GM21825 (cell line): ENCODE measurements at regions not wholly inside any gene's neighbourhood (a gene's known extent, or its start where the extent isn't known, plus 50 kb on each side); places are given as distances from the start of the nearest gene placed in this dataset.
"Not testable (repeated sequence)": the region's sequence is repeated elsewhere in the genome, so short reads cannot be mapped to it uniquely, and the experiment has no call there.

Experiments used
- ATAC-seq: cut with Tn5 transposase; IDR thresholded peaks from one replicate; pipeline ENCODE4 v1.9.1; 2021; ENCODE audit warnings: mild to moderate bottlenecking, moderate library complexity; ENCODE audit not compliant: unreplicated experiment

DNA sequence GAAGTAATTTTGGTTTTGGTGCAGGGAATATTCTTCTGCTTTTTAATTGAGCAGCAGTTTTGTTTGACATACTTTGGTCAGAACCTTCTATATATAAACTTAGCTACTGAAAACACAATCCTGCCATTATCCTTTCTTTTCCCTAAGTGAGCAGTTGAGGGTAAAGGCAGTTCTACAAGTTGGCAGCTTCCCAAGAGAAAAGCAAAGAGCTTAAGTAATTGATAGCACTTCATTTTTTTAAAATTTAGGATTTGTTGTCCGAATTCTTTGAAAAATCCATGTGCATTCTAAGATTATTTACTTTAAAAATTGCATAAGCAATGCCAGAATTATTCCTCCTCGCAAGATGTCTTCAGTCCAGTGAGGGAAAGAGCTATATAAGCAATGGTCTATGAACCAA lies 1394.1 kb downstream of the FAM181B start:
- no peak for ATAC-seq

DNA sequence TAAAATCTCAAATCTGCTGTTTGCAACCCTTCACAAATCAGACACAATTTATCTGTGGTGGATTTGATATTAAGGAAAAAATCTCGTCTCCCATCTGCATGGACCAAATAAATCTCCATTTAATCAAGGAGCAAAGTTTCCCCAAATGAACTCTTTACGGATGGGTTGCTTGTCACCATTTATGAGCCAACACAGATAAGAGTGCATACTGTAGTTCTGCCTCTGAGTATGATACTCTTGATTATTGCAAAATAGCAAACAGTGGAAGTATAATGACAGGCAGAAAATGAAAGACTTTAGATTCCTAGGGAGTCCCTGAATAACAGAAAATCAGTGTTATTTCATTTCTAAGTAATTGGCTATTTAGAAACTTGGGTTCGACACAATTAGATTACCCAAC lies 1395.9 kb downstream of the FAM181B start:
- no peak for ATAC-seq

DNA sequence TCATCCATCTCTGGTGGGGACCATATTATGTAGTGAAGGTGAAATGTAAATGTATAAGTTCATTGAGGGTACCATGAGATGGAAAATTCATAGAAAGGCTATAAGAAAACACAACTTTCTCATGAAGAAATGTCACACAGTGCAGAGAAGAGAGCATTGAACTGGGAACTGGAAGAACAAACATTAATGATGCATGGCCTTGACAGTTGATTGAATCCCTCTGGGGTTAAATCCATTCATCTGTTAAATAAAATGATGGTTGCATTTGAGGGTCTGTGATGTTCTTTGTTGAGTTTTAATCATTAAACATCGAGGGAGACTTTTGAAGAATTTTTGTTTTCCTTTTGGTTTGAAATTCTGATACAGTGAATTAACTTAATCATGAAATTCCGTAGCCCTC lies 1401.4 kb downstream of the FAM181B start:
- no peak for ATAC-seq

DNA sequence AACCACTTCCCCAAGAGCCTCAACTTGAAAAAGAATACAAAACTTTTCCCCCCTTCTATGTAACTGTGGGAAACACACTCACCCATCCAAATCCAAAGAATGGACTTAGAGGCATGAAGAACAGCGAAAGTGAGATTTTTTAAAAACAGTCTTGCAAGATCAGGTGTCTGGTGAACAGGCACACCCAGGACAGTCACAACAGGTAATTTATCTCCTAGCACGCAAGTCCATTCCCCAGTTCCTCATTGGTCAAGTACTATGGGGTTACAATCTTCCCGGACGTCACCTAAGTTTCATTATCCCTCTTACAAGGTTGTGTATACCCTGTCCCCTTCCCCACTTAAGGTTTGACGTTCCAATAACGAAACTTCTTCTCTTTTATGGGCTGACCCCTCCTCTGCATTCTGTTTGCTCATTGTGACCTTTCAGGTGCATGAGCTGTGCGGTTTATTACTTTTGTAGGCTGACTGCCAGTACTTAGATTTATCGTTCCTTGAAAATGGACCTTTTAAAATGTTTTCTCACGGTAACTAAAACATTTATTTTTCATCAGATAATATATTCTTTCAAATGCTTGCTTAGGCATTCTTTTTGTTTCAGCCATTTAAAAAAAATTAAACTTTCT lies 1401.9 kb downstream of the FAM181B start:
- ATAC-seq, result no peak

DNA sequence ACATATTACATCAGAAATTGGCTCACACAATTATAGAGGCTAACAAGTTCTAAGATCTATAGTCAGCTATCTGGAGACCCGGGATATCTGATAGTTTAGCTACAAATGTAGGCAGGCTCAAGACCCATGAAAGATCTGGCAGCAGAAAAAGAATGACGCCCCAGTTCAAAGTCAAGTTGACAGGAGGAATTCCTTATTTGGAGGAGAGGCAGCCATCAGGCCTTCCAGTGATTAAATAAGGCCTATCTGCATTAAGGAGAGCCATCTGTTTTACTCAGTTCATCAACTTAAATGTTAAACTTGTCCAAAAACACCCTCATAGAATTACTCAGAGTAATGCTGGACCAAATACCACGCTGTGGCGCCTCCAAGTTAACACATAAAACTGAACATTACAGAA lies 1402.6 kb downstream of the FAM181B start:
- ATAC-seq, result no peak

DNA sequence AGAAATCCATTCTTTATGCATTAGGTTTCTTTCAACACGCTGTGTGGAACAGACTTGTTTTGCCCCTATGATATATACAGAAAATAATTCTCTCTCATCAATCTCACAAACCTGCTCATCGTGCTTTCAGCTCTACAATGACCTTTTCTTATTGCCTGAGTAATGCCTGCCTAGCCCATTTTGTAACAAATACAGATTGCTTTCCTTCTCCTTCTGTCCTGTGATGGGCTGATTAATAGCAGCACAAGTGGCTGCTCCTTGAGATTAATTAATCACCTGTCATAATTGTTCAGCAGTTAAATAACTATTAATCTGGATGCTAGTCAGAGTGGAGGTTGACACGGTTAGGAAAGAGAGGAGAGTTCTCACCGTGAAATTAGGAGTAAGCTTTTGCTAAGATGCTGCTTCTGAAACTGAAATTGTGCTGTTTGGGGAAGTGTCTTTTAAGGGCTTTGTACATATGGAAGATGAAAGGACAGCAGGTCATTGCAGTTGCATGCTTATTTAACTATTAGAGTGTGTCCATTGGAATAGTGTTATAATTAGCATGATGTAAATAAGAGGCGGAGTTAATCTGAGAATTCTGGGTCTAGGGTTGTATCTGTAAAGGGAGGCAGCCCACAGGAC lies 1430.5 kb downstream of the FAM181B start:
- ATAC-seq, result no peak

DNA sequence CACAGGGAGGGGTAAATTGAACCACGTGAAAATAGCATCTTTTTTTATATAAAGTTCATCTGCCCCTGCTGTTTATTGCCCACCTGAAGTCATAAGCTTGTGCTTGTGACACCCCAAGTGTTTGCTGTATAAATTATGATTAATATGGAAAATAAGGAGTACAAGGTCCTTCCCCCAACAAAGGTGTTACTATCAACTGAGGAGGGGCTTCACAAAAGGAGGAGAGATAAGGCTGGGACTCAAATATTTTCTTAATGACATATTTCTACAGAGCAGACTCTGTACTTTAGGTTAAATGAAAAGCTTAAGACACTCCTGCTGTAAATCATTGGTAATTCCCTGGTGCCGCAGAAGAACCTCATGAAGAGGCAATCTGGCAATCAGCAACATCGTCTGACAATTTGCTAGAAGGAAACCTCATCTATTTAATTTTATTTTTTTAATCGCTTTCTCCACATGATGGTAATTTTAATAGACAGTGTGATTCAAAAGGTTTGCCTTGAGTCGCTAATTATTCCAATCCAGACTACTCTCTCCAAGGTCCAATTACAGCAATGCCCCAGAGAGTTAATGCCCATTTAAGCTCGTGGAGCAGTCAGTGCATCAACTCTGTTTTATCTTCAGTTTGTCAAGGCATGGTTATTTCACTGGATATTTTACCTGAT lies 1432.4 kb downstream of the FAM181B start:
- no peak for ATAC-seq

DNA sequence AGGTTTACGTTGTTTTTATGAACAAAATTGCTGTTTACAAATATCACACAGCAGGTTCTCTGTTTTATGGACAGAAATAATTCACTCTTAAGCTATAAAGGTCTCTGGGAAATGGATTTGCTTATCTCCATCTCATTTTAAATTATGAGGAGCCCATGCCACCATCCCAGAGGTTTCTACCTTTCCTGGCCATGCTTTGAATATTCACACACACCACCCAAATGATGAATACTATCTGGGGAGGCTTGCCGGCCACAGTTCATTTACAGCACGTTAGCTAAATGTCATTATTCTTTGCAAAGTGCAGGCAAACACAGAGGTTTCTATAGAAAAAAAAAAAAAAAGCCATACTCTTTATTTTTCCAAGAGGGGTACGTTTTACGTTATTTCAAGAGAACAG lies 1446.7 kb downstream of the FAM181B start:
- ATAC-seq, result no peak

DNA sequence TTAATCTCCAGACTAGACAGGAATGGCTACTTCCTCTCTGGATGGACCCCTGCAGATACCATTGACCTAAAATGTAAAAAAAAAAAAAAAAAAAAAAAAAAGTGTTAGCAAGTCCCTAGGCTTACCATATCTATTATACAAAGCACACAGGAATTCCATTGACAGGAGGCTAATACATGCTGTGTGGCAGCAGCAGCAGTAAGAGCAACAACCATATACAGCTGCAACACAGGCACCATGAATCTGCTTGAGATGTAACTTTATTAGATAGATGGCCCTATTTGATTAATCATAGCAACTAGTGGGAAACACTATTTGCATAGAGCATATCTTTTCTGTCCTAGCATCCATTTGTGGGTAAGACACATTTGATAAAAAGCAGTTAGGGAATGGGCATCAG lies 1447.1 kb downstream of the FAM181B start:
- no peak for ATAC-seq

DNA sequence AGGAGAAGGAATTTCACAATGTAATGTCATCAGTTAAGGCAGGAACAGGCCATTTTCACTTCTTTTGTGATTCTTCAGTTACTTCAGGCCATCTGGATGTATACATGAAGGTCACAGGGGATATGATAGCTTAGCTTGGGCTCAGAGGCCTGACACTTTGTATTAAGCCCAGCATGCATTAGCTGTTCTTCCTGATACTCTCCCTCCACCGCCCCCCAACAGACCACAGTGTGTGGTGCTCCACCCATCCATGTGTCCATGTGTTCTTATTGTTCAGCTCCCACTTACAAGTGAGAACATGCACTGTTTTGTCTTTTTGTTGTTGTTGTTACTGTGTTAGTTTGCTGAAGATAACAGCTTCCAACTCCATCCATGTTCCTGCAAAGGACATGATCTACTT lies 1453.4 kb downstream of the FAM181B start:
- ATAC-seq, result not testable (repeated sequence)

DNA sequence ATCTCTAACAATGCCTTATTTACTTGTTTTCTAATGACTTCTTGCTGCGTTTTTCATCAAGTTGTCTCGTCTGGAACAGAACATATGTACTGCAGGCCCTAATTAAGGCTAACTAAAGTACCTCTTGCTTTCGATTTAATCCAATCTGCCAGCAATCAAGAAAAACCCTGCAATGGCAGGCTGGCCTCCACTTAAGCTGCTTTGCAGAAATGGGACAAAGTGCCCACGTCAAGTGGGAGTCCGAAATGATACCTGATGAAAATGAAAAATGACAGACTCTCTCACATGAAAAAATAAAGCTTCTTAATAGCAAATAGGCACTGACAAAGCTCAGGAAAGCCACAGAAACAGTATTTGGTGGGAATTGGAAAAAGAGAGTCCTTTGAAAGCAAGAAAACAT lies 1454.7 kb downstream of the FAM181B start:
- ATAC-seq, result no peak

DNA sequence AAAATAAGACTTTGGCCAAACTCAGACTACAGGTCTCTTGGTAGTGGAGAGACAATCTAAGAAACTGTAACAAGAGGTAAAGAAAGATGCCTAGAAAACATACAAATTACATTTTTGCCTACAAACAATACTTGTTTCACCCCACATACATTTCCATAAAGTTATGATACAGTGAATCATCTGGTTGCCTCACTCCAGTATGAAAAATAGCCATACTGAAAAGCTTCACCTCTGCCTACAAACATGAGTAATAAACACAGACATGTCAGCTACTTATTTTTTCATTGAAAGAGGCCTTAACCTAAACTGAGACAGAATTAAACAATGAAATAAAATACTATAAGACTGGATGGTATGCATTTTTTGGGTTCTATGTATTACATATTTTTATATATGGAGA lies 1463.0 kb downstream of the FAM181B start:
- no peak for ATAC-seq

DNA sequence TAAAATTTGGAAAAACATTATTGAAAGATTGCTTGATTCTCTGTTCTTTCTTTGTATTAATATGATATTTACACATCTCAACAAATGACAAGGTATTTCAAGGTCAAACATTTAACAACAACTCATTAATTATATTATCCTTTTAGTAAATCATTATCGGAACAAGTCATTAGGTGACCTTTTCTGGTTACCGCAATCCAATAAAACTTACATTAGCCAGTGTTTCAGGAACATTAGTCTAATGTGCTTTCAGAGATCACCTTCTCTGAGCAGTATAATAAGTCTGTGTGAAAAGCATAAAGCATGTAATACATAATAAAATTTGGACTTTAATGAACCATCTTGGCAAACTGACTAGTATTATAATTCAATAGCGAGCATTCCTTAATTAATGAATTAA lies 1466.4 kb downstream of the FAM181B start:
- no peak for ATAC-seq

DNA sequence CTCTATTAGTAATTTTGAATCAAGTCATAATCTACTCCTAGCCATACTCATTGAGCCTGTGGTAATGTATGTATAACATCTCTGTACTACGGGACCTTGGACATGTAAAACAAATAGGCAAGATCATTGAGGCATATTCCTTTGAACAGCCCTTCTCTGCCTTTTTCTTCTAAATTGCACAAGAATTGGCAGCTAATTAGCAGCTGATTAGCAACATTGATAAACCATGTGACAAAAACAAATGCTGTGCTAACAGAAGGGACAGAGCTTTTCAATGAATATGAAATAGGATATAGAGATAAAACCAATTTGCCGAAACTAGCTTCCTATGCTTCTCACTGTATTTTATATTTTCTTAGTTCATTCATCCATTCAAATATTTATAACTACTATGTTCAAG lies 1474.2 kb downstream of the FAM181B start:
- no peak for ATAC-seq

DNA sequence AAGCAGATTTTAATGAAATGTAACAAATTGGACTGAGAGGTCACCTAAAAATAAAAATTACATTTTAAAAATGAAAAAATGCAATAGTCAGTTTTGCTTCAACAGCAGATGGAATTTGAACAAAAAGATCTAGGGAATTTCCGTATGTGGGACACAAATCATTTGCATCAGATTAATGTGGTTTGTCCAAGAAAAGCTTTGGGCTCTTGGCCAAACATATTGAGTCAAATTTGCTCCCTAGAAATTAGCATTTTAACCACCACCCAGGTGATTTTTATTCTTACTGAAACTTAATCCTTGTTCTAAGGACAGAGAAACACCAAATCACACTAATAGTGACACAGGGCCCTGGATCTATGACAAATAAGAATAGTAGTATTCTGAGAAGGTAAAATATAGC lies 1477.8 kb downstream of the FAM181B start:
- no peak for ATAC-seq

DNA sequence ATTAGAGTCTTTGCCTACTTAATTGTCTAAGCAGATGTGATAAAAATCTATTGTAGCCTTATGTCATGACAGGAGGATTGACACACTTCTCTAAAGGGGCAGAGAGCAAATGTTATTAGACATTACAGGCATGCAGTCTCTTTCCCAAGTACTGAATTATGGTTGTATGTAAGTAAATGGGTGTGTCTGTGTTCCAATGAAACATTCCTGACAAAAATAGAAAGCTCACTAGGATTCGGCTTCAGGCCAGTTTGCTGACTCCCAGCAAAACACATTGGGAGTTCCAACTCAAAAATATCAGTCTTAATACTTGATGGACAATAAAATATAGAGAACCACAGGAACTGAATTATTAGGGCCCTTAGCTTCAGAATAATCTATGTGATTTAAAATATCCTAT lies 1480.4 kb downstream of the FAM181B start:
- no peak for ATAC-seq

DNA sequence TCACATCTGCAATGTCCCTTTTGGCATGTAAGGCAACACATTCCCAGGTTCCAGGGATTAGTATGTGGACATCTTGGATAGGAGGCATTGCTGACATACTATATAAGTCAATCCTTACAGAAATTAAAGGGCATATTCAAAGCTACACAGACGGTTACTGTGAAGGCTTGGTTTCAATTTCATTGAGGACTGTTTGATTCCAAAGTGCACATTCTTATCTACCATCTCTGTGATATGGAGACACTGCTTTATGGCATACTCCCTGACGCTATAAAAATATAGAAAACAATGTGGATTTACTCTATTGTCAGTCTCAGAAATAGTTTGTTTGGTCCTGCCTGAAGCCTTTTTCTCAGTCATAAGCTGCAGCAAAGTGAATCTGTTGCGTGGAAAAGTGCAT lies 1486.7 kb downstream of the FAM181B start:
- no peak for ATAC-seq

DNA sequence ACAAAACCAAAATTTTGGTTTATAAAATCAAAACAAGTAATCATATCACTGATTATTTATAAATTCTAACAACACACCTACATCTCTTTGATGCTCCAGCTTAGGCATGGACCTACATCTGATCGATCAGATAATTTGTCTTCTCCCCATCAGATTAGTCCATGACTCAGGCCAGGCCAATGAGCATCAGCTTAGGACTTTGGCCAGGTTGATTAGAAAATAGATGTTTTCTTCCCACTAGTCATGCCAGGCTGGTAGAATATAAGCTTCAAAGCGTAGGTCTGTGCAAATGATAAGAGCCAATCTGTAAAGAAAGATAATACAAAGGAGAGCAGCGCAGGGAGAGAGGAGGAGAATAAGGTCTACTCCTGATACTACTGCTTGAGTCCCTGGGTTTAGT lies 1487.9 kb downstream of the FAM181B start:
- ATAC-seq, result no peak

DNA sequence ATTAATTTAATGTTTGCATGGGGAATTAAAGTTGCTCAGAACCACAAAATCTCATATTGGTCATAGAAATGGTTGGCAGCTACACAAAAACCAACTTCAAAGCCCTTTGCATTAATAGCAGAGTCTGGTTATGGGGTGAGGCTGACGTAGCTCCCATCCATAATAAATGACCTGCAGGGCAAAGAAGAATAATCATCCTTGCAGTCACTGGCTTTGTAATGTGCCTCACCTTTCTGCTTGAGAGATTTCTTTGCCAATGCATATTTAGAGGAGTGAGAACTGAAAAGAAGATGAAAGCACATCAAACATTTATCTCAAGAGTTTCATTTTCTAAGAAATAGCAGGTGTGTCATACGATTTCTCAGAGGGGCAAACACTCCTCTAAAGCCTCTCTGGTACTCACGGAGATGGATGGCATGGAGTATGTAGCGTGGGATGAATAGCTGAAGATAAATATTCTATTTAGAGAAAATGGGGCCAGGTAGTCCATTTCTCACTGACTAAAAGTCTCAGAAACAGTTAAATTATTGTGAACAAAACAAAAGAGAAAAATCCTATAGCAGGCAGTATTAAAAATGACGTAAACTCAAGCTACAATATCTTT lies 1491.9 kb downstream of the FAM181B start:
- ATAC-seq, result no peak

DNA sequence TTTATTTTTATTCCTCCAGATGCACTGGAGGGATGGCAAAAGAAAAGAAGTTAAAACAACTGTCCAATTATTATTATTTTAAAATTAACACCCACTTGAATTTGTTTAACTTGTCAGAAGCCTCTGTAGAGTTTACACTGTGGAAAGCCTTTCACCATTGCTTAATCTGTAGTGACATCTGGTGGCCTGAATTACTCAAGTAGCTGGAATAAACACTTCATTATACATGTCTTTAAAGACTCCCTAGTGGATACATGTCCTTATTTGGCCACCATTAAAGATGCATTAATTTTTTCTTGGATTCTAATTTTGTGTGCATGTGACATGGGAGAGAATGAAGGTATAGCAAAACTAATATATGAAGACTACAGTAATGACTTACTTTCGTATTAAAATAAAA lies 1496.5 kb downstream of the FAM181B start:
- ATAC-seq, result no peak

DNA sequence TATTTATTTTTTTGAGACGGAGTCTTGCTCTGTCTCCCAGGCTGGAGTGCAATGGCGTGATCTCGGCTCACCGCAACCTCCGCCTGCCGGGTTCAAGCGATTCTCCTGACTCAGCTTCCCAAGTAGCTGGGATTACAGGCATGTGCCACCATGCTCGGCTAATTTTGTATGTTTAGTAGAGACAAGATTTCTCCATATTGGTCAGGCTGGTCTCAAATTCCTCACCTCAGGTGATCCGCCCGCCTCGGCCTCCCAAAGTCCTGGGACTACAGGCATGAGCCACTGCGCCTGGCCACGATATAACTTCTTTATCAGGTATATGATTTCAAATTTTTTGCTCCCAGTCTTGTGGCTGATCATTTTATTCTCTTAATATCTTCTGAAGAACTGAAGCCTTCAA lies 1506.3 kb downstream of the FAM181B start:
- not testable (repeated sequence) for ATAC-seq

DNA sequence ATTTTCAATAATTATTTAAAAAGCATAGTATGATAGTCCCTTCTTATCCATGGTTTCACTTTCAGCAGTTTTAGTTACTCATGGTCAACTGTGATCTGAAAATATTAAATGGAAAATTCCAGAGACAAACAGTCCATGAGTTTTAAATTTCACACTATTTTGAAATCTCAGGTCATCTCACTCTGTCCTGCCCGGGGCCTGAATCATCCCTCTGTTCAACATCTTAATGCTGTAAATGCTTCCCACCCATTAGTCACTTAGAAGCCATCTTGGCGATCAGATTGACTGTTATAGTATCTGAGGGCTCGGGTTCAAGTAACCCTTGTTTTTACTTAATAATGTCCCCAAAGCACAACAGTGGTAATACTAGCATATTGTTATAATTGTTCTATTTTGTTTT lies 1509.3 kb downstream of the FAM181B start:
- no peak for ATAC-seq
